Parathyroid adenoma (tissue), 2 donors: ENCODE measurements at regions not wholly inside any gene's neighbourhood (a gene's known extent, or its start where the extent isn't known, plus 50 kb on each side); places are given as distances from the start of the nearest gene placed in this dataset.

ENCODE experiments used
- H2AFZ ChIP-seq: fragments of 300-600 bp; sonication (generic); one replicate; pipeline ENCODE4 v1.7.0; 2017; ENCODE audit warnings: antibody characterized with exemption, mild to moderate bottlenecking
- H3K27ac ChIP-seq: fragments of 300-600 bp; sonication (generic); one replicate; pipeline ENCODE4 v1.7.0; 2017
- H3K27me3 ChIP-seq: fragments of 300-600 bp; sonication (generic); one replicate; pipeline ENCODE4 v1.7.0; 2017; ENCODE audit warnings: low read length; ENCODE audit not compliant: control insufficient read depth, insufficient read depth
- H3K36me3 ChIP-seq: fragments of 300-600 bp; sonication (generic); one replicate; pipeline ENCODE4 v1.7.0; 2017; ENCODE audit warnings: low read length; ENCODE audit not compliant: control insufficient read depth, insufficient read depth
- H3K4me1 ChIP-seq: fragments of 300-600 bp; sonication (generic); one replicate; pipeline ENCODE4 v1.7.0; 2017; ENCODE audit warnings: control low read depth
- H3K4me2 ChIP-seq: fragments of 300-600 bp; sonication (generic); one replicate; pipeline ENCODE4 v1.7.0; 2017; ENCODE audit warnings: low read length
- H3K4me3 ChIP-seq: fragments of 300-600 bp; sonication (generic); one replicate; pipeline ENCODE4 v1.7.0; 2017; ENCODE audit warnings: low read depth, low read length
- H3K79me2 ChIP-seq: fragments of 300-600 bp; sonication (generic); one replicate; pipeline ENCODE4 v1.7.0; 2017; ENCODE audit warnings: control low read depth
- H3K9ac ChIP-seq: fragments of 300-600 bp; sonication (generic); one replicate; pipeline ENCODE4 v1.7.0; 2017; ENCODE audit warnings: mild to moderate bottlenecking
- H3K9me3 ChIP-seq: fragments of 300-600 bp; sonication (generic); one replicate; pipeline ENCODE4 v1.7.0; 2017; ENCODE audit warnings: low read length; ENCODE audit not compliant: control insufficient read depth
- TF ChIP-seq, protein P1 (sequence below): fragments of 300-600 bp; sonication (generic); IDR thresholded peaks from one replicate; pipeline ENCODE4 v1.7.0; 2017; ENCODE audit warnings: antibody characterized with exemption, mild to moderate bottlenecking
- donor health status: primary hyperparathyroidism.

DNA sequence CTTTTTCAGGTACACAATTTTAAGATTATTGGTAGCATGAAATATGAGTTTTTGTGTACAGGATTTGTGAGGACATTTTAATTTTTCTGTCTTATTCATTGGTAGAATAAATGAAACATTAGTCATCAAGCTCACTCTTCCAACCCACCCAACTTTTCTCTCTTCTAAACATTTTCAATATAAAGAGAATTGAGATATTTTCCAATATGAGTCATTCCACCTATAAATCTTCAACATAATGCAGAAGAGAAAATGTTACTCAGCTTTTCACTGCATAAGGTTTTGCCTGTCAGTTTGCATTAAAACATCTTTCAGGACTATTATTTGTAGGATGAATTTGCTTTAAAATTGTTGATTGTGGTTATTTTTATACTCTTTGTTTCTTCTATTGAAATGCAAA is 330.7 kb downstream of the PCDH20 start:
- H3K36me3 ChIP-seq: no peaks in the 10 kb centered on the region
- no peak overlapping the region for H3K4me3 ChIP-seq
- H3K4me2 ChIP-seq: no peak overlapping the region
- H2AFZ ChIP-seq: no peak overlapping the region
- H3K27ac ChIP-seq: no peak overlapping the region
- no peaks in the 10 kb centered on the region for H3K4me1 ChIP-seq
- H3K79me2 ChIP-seq: no peaks in the 10 kb centered on the region
- H3K9me3 ChIP-seq: no peaks in the 10 kb centered on the region
- H3K27me3 ChIP-seq: no peaks in the 10 kb centered on the region
- TF ChIP-seq, protein P1, sequence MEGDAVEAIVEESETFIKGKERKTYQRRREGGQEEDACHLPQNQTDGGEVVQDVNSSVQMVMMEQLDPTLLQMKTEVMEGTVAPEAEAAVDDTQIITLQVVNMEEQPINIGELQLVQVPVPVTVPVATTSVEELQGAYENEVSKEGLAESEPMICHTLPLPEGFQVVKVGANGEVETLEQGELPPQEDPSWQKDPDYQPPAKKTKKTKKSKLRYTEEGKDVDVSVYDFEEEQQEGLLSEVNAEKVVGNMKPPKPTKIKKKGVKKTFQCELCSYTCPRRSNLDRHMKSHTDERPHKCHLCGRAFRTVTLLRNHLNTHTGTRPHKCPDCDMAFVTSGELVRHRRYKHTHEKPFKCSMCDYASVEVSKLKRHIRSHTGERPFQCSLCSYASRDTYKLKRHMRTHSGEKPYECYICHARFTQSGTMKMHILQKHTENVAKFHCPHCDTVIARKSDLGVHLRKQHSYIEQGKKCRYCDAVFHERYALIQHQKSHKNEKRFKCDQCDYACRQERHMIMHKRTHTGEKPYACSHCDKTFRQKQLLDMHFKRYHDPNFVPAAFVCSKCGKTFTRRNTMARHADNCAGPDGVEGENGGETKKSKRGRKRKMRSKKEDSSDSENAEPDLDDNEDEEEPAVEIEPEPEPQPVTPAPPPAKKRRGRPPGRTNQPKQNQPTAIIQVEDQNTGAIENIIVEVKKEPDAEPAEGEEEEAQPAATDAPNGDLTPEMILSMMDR: no peak
- H3K9ac ChIP-seq: no peak overlapping the region

DNA sequence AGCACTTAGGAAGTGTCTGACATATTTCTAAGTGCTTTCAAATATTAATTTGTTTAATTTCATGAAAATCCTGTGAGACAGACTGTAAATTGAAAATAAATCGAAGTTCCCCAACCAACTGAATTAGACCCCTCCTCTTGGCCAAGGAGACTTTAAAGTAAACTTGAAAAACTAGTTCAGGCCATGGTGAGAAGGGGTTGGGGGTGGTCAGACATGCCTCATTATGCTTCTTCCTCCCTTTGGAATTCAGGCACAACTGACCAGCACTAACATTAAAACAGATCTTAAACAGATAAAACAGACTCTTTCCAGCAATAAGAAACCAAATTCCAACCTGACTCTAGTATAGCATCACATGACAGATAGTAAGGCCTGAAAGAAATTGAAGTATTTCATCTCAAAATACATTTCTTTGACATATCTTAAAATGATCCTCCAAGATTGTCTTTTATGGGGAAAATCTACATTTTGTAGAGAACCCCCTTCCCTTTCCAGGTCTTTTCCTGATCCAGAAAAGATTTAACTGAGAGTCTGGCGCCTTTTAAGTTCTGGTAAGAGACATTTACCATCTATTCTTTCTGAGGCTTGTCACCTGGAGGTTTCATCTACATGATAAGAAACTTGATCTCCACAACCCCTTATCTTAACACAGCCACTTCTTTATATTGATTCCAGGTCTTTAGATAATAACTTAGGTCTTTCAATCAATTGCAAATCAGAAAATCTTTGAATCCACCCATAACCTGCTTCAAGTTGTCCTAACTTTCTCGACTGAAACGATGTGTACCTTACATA is 336.5 kb downstream of the PCDH20 start:
- TF ChIP-seq, protein P1: no peak
- no peak overlapping the region for H3K27ac ChIP-seq
- no peaks in the 10 kb centered on the region for H3K9me3 ChIP-seq
- no peak overlapping the region for H3K9ac ChIP-seq
- no peak overlapping the region for H3K4me2 ChIP-seq
- no peaks in the 10 kb centered on the region for H3K79me2 ChIP-seq
- H2AFZ ChIP-seq: no peak overlapping the region
- H3K36me3 ChIP-seq: no peaks in the 10 kb centered on the region
- H3K27me3 ChIP-seq: no peaks in the 10 kb centered on the region
- H3K4me3 ChIP-seq: no peak overlapping the region
- H3K4me1 ChIP-seq: no peaks in the 10 kb centered on the region

DNA sequence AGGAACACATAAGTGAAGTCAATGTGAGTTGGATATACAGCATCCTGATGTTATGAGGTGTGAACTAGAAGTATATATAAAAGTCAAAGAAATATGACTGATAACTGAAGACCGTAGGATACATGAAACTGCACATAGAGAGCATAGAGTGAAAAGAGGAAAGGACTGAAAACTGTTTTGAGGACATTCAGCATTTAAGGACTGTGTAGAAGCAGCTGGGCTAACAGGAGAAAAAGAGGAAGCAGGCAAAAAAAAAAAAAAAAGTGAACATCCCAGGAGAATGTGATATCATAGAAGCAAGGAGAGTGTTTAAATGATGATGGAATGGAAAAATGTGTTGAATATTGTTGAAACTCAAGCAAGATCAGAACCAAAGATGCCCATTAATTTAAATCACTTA is 363.5 kb downstream of the PCDH20 start:
- Histone ChIP-seq H3K79me2 (no peaks in the 10 kb centered on the region), H3K36me3 (no peaks in the 10 kb centered on the region), H2AFZ (no peak overlapping the region), H3K27me3 (no peaks in the 10 kb centered on the region), H3K9ac (no peak overlapping the region), H3K4me1 (no peaks in the 10 kb centered on the region), H3K4me2 (no peak overlapping the region), H3K4me3 (no peak overlapping the region), H3K27ac (no peak overlapping the region), H3K9me3 (no peaks in the 10 kb centered on the region)
- TF ChIP-seq, protein P1: no peak

DNA sequence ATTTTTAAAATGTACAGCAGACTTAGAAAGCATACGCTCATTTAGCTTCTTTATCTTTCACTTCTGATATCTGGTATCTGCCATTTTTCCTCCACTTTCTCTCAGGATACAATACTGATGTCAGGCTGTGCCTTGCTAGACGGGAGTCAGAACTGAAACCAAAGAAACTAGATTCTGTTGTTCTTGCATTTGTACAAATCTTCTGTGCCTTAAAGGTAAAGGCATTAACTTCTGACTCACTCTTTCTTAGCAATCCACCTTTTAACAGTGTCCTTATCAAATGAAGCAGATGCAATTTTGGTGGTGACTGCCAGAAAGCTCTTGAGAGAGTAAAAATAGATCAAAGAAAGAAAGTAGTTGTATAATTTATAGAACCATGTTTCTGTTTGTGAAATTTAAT is 370.4 kb downstream of the PCDH20 start:
- no peaks in the 10 kb centered on the region for H3K79me2 ChIP-seq
- H2AFZ ChIP-seq: no peak overlapping the region
- no peaks in the 10 kb centered on the region for H3K27me3 ChIP-seq
- no peak overlapping the region for H3K9ac ChIP-seq
- H3K4me2 ChIP-seq: no peak overlapping the region
- H3K9me3 ChIP-seq: no peaks in the 10 kb centered on the region
- no peaks in the 10 kb centered on the region for H3K4me1 ChIP-seq
- no peak overlapping the region for H3K27ac ChIP-seq
- no peaks in the 10 kb centered on the region for H3K36me3 ChIP-seq
- no peak overlapping the region for H3K4me3 ChIP-seq
- TF ChIP-seq, protein P1: no peak

DNA sequence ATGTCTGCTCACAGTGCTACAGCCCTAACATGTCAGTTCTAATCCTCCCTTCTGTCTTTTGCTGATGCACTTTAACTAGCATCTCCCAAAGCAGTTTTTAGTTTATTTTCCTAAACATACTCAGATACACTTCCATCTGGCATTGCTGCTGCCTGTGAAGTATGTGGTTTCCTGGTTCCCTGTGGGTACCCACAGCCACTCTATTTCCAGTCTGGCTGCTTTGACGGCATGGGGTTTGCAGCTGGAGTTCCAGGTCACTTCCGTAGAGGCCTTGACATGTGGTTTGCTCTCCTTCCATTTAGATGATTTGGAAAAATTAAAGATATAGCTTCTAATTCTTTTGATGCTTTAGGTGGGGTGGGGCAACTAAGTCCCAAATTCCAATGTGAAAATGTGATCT is 375.5 kb downstream of the PCDH20 start:
- TF ChIP-seq, protein P1: no peak
- Histone ChIP-seq H3K4me3 (no peak overlapping the region), H3K9me3 (no peaks in the 10 kb centered on the region)

More for the DNA sequence above, 375.5 kb downstream of the PCDH20 start:
- H3K4me2 ChIP-seq: no peak overlapping the region
- no peak overlapping the region for H3K9ac ChIP-seq
- H3K27me3 ChIP-seq: no peaks in the 10 kb centered on the region
- no peaks in the 10 kb centered on the region for H3K79me2 ChIP-seq
- H3K36me3 ChIP-seq: no peaks in the 10 kb centered on the region
- no peak overlapping the region for H2AFZ ChIP-seq
- H3K4me1 ChIP-seq: no peaks in the 10 kb centered on the region
- H3K27ac ChIP-seq: no peak overlapping the region
